NT2/D1 (cell line): ENCODE measurements at regions not wholly inside any gene's neighbourhood (a gene's known extent, or its start where the extent isn't known, plus 50 kb on each side); places are given as distances from the start of the nearest gene placed in this dataset.

Experiments used
- DNase-seq: peaks from one replicate; pipeline ENCODE4 v3.0.0-alpha.2; 2011; ENCODE audit warnings: low read depth, low spot score
- H3K27me3 ChIP-seq: 2 replicates; pipeline ENCODE4 v1.6.0; 2011; ENCODE audit warnings: mild to moderate bottlenecking; ENCODE audit not compliant: insufficient read length, insufficient read depth
- H3K36me3 ChIP-seq: 2 replicates; pipeline ENCODE4 v1.6.1; 2011; ENCODE audit warnings: mild to moderate bottlenecking, low read length, mixed read lengths; ENCODE audit not compliant: insufficient read depth, insufficient read length
- H3K4me1 ChIP-seq: 2 replicates; pipeline ENCODE4 v1.5.1; 2011; ENCODE audit not compliant: insufficient read depth, insufficient read length
- H3K4me3 ChIP-seq: 2 replicates; pipeline ENCODE4 v1.5.1; 2011; ENCODE audit warnings: low read depth; ENCODE audit not compliant: insufficient read length
- H3K9ac ChIP-seq: 2 replicates; pipeline ENCODE4 v1.6.0; 2011; ENCODE audit warnings: low read depth; ENCODE audit not compliant: insufficient read length
- H3K9me3 ChIP-seq: 2 replicates; pipeline ENCODE4 v1.5.1; 2011; ENCODE audit warnings: mild to moderate bottlenecking, low read length; ENCODE audit not compliant: insufficient read depth
- SUZ12 ChIP-seq: IDR thresholded peaks from 2 replicates; pipeline ENCODE4 v1.6.1; 2011; ENCODE audit not compliant: insufficient read length, insufficient read depth; ENCODE audit errors: extremely low read depth
- YY1 ChIP-seq: IDR thresholded peaks from 2 replicates; pipeline ENCODE4 v1.6.1; 2011; ENCODE audit not compliant: insufficient read length, insufficient read depth
- ZNF274 ChIP-seq: IDR thresholded peaks from 2 replicates; pipeline ENCODE4 v1.6.1; 2011; ENCODE audit warnings: mild to moderate bottlenecking, low read depth, low read length

GRCh38 chr6:55977959-55978665 lies 102.7 kb upstream of the BMP5 start:
- DNase-seq, result no peak
- H3K27me3 ChIP-seq, result no peaks in the 10 kb centered on the region
- H3K9ac ChIP-seq, result no peak overlapping the region
- H3K4me3 ChIP-seq, result no peak overlapping the region
- TF ChIP-seq ZNF274 (no peak), SUZ12 (no peak), YY1 (no peak)
- no peaks in the 10 kb centered on the region for H3K36me3 ChIP-seq
- no peaks in the 10 kb centered on the region for H3K4me1 ChIP-seq
- H3K9me3 ChIP-seq, result no peaks in the 10 kb centered on the region

- H3K4me1 ChIP-seq, result no peaks in the 10 kb centered on the region
- H3K4me3 ChIP-seq, result no peak overlapping the region
- TF ChIP-seq SUZ12 (no peak), ZNF274 (no peak), YY1 (no peak)
- H3K36me3 ChIP-seq, result no peaks in the 10 kb centered on the region
- DNase-seq, result no peak
- no peak overlapping the region for H3K9ac ChIP-seq
- H3K9me3 ChIP-seq, result no peaks in the 10 kb centered on the region
- no peaks in the 10 kb centered on the region for H3K27me3 ChIP-seq
Measured at GRCh38 chr6:55974688-55975087, 99.3 kb upstream of the BMP5 start.

GRCh38 chr6:55972091-55972490 lies 96.7 kb upstream of the BMP5 start:
- H3K27me3 ChIP-seq, result no peaks in the 10 kb centered on the region
- TF ChIP-seq ZNF274, result no peak
- TF ChIP-seq SUZ12, result no peak
- no peak for TF ChIP-seq YY1
- H3K4me1 ChIP-seq, result no peaks in the 10 kb centered on the region
- H3K36me3 ChIP-seq, result no peaks in the 10 kb centered on the region
- H3K4me3 ChIP-seq, result no peak overlapping the region
- H3K9ac ChIP-seq, result no peak overlapping the region
- no peak for DNase-seq
- H3K9me3 ChIP-seq, result no peaks in the 10 kb centered on the region

DNA sequence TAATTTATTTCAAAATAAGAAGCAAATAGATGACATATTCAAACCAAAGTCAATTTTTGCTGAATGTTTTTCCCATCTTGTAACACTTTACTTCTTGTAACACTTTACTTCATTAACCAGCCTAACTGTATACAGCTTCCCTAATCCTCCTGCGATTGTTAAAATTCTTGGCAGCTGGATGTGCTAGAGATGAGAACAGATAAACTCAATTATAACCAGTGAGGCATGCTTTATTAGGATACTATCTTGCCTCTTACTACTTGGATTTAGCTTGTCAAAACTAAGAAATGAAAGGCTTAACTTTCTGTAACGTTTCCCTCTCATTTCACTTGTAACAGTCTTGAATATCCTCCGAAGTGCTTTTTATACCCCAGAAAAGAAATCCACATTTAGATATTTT lies 94.1 kb upstream of the BMP5 start:
- Histone ChIP-seq H3K9me3 (no peaks in the 10 kb centered on the region), H3K36me3 (no peaks in the 10 kb centered on the region), H3K9ac (no peak overlapping the region), H3K4me3 (no peak overlapping the region), H3K4me1 (no peaks in the 10 kb centered on the region), H3K27me3 (no peaks in the 10 kb centered on the region)
- no peak for DNase-seq
- TF ChIP-seq YY1, result no peak
- TF ChIP-seq SUZ12, result no peak
- no peak for TF ChIP-seq ZNF274

DNA sequence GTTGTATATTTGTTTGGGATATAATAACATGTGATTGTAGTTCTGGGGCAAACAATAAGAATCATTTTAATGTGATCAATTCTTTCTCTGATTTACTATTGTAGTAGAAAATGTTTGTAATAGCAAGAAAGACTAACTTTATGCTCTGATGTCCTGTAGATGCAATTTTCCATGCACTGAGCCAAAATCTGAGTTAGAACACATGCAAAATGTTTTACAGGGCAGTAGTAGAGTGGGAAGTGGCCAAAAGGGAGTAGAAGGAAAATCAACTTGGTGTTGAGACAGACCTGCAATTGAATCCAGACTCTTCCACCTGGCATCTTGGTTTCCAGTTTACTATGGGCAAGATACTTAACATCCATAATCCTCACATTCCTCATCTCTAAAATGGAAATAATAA lies 93.5 kb upstream of the BMP5 start:
- Histone ChIP-seq H3K9me3 (no peaks in the 10 kb centered on the region), H3K27me3 (no peaks in the 10 kb centered on the region), H3K36me3 (no peaks in the 10 kb centered on the region), H3K4me1 (no peaks in the 10 kb centered on the region), H3K9ac (no peak overlapping the region), H3K4me3 (no peak overlapping the region)
- TF ChIP-seq SUZ12, result no peak
- TF ChIP-seq YY1, result no peak
- no peak for TF ChIP-seq ZNF274
- no peak for DNase-seq

- TF ChIP-seq ZNF274 (no peak), YY1 (no peak), SUZ12 (no peak)
- no peak for DNase-seq
- Histone ChIP-seq H3K36me3 (no peaks in the 10 kb centered on the region), H3K9me3 (no peaks in the 10 kb centered on the region), H3K27me3 (no peaks in the 10 kb centered on the region), H3K4me1 (no peaks in the 10 kb centered on the region), H3K9ac (no peak overlapping the region), H3K4me3 (no peak overlapping the region)
Measured at GRCh38 chr6:55964136-55964535, 88.7 kb upstream of the BMP5 start.

DNA sequence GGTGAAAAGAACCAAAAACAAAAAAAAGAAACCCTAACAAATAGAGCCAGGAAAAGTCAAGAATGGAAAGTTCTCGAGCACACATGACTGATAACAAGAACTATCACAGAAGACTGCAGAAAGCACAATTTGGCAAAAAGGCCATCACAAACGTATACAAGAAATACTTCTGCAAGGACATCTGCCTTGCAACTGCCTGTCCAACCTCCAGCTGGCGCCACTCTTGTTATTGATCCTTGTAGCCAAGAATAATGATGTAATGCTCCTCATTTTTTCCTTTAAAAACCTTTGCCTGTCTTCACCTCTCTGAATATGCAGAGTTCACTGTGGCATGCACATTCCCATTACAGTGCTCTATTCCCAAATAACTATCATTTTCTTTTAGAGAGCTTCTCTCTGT lies 87.9 kb upstream of the BMP5 start:
- DNase-seq, result no peak
- Histone ChIP-seq H3K36me3 (no peaks in the 10 kb centered on the region), H3K27me3 (no peaks in the 10 kb centered on the region), H3K4me1 (no peaks in the 10 kb centered on the region), H3K9me3 (no peaks in the 10 kb centered on the region), H3K4me3 (no peak overlapping the region), H3K9ac (no peak overlapping the region)
- TF ChIP-seq SUZ12 (no peak), YY1 (no peak), ZNF274 (no peak)
